Body of pancreas (tissue), 4 donors: ENCODE measurements at regions not wholly inside any gene's neighbourhood (a gene's known extent, or its start where the extent isn't known, plus 50 kb on each side); places are given as distances from the start of the nearest gene placed in this dataset.

Experiments
- ATAC-seq: fragments of 150-250 bp; one replicate; pipeline ENCODE4 v1.9.1; 2016
- DNase-seq, 4 donors: peaks; one replicate each; pipeline ENCODE4 v3.0.0-alpha.2; 2019
- H3K27ac ChIP-seq, 4 donors: fragments of 200-600 bp; sonication (generic); 1 replicate in 3 of 4; 2 replicates in 1 of 4; pipeline versions ENCODE4 v1.5.1 to v1.6.1; 2016 to 2019; ENCODE audit warnings: mild to moderate bottlenecking in 1 of 4, mixed read lengths in 1 of 4, moderate library complexity in 1 of 4
- H3K27me3 ChIP-seq, 2 donors: fragments of 200-600 bp; sonication (generic); one replicate each; pipeline ENCODE4 v1.6.0; 2016; ENCODE audit warnings: mild to moderate bottlenecking in 1 of 2
- H3K36me3 ChIP-seq, 2 donors: fragments of 200-600 bp; sonication (generic); replicated peaks in 1 of 2; 2 replicates each; pipeline ENCODE4 v1.5.1; 2016; ENCODE audit warnings: low read depth in 2 of 2; ENCODE audit not compliant: insufficient read depth in 1 of 2
- H3K4me1 ChIP-seq: fragments of 200-600 bp; sonication (generic); one replicate; pipeline ENCODE4 v1.6.0; 2016
- H3K4me3 ChIP-seq, 2 donors: fragments of 200-600 bp; sonication (generic); 1 replicate in 1 of 2; 2 replicates in 1 of 2; pipeline ENCODE4 v1.5.1; 2016 to 2019
- H3K9me3 ChIP-seq, 3 donors: fragments of 200-600 bp; sonication (generic); 1 replicate in 2 of 3; 2 replicates in 1 of 3; pipeline ENCODE4 v1.5.1; 2016
- CTCF ChIP-seq, 7 experiments: fragments of 450-650 bp in 4 of 7; fragments of 200-600 bp in 3 of 7; sonication (generic) in 3 of 7; IDR thresholded peaks; one replicate each; pipeline ENCODE4 v1.5.1; 2016 to 2019; ENCODE audit warnings: antibody characterized with exemption in 7 of 7
- POLR2A ChIP-seq, 3 donors: fragments of 450-650 bp; IDR thresholded peaks; one replicate each; pipeline ENCODE4 v1.6.1; 2016; ENCODE audit warnings: antibody characterized with exemption in 3 of 3, mild to moderate bottlenecking in 2 of 3
- WGBS, 2 donors: methylation state at CpG; one replicate each; pipeline ENCODE4 v1.1.5; 2017; 5-methylcytosine and 5-hydroxymethylcytosine counted together
- intact Hi-C: fragments of 100-400 bp; cut with DNase I; formaldehyde crosslinking; loops from one replicate; pipeline ENCODE4 v1.15.1; 2023

- DNase-seq (no peak), ATAC-seq (no peak)
- Histone ChIP-seq H3K9me3 (no peaks in the 10 kb centered on the region), H3K4me3 (no peak overlapping the region), H3K4me1 (no peaks in the 10 kb centered on the region), H3K27me3 (peaks cover 0 to 11% of the 10 kb centered on the region in 2 donors), H3K36me3 (no peaks in the 10 kb centered on the region), H3K27ac (no peak overlapping the region)
- intact Hi-C loops: no loop called here
- TF ChIP-seq POLR2A (IDR thresholded peaks at IDR 0.05) (no peak), CTCF (IDR thresholded peaks at IDR 0.05) (no peak)
- WGBS, 2 donors: 43 to 57% methylated on average over 14 to 16 of the region's 16 CpGs
Measured at GRCh38 chr20:62584671-62585460, 57.4 kb upstream of the SLCO4A1 start.

DNA sequence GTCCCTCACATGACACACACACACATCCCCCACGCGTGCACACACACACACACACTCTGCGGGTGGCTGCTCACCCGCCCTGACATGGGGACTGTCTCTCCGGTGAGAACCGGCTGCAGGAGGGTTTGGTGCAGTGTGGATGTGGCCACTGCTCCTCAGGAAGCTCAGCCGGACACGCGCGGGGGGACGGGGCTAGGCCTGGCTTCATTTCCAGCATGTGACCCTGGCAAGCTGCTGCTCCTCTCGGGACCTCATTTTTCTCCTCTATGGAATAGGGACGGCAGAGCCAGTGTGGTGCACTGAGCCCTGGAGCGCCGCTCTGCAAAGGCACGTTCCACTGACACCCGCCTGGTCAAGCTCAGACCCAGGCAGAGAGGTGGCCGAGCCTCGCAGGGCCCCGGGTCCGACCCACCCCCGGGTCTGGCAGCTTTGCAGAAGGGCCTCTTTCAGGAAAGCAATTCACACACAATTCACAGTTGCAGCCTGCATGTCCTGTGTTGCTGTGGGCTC is 56.8 kb upstream of the SLCO4A1 start:
- Histone ChIP-seq H3K4me1 (no peaks in the 10 kb centered on the region), H3K27ac (no peak overlapping the region), H3K36me3 (no peaks in the 10 kb centered on the region), H3K27me3 (peaks cover 0 to 4% of the 10 kb centered on the region in 2 donors), H3K9me3 (no peaks in the 10 kb centered on the region), H3K4me3 (no peak overlapping the region)
- TF ChIP-seq CTCF (IDR thresholded peaks at IDR 0.05) (no peak), POLR2A (IDR thresholded peaks at IDR 0.05) (no peak)
- ATAC-seq (no peak), DNase-seq (no peak)
- intact Hi-C loops: no loop called here
- 48 to 71% methylated on average over 4 to 22 of the region's 22 CpGs for WGBS, 2 donors

DNA sequence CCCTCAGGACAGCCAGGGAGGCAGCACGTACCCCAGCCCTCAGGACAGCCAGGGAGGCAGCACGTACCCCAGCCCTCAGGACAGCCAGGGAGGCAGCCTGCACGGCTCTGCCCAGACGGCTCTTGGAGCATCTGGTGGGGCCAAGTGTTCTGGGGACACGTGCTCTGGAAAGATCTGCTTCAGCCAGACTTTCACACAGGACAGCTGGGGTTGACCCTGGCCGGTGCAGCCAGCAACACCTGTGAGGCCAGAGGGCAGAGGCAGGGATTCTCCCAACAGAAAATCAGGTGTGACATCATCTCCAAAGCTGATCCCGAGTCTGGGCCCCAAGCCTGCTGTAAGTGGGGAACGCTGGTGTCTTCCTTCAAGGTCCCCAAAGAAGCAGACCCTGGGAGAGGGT is 55.5 kb upstream of the SLCO4A1 start:
- H3K4me3 ChIP-seq: no peak overlapping the region
- TF ChIP-seq POLR2A (IDR thresholded peaks at IDR 0.05) (no peak), CTCF (IDR thresholded peaks at IDR 0.05) (no peak)
- no peaks in the 10 kb centered on the region for H3K4me1 ChIP-seq
- intact Hi-C loops: no loop called here
- H3K27me3 ChIP-seq: no peaks in the 10 kb centered on the region
- DNase-seq (no peak), ATAC-seq (no peak)
- 36 to 38% methylated on average over 2 to 6 of the region's 8 CpGs for WGBS, 2 donors
- H3K36me3 ChIP-seq: no peaks in the 10 kb centered on the region
- no peak overlapping the region for H3K27ac ChIP-seq
- no peaks in the 10 kb centered on the region for H3K9me3 ChIP-seq

DNA sequence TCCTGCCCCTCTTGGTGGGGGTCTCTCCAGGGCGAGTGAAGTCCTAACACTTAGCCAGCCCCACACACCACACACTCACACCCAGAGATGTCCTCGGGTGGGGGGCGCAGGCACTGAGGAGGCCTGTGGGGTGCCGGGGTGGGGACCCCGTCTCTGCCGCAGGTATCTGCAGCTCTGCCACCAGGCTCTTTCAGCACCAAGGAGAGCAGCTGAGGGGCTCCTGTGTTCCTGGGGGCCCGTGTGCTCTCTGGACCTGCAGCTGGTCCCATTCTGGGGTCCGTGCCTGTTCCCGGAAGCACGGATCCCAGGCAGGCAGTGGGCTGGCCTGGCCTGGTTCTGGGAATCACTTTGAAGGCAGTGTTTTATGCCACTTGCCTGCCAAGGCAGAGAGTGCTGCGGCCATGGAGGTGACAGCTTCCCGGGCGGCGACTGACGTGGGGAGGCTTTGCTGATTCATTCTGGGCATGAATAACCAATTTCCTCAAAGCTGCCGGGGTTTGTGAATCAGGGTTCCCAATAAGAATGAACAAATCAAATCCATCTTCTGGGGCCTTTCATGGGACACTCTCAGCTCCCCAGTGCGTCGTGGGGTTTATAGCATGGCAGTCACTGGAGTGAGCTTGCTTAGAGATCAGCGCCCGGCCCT is 54.4 kb upstream of the SLCO4A1 start:
- Histone ChIP-seq H3K27ac (no peak overlapping the region), H3K4me1 (no peaks in the 10 kb centered on the region), H3K4me3 (no peak overlapping the region), H3K36me3 (no peaks in the 10 kb centered on the region), H3K9me3 (no peaks in the 10 kb centered on the region), H3K27me3 (no peaks in the 10 kb centered on the region)
- 39 to 48% methylated on average over 8 to 20 of the region's 20 CpGs for WGBS, 2 donors
- ATAC-seq (no peak), DNase-seq (no peak)
- TF ChIP-seq CTCF (IDR thresholded peaks at IDR 0.05) (no peak), POLR2A (IDR thresholded peaks at IDR 0.05) (no peak)
- intact Hi-C loops: no loop called here
